CD14-positive monocyte (primary cell): ENCODE measurements at regions not wholly inside any gene's neighbourhood (a gene's known extent, or its start where the extent isn't known, plus 50 kb on each side); places are given as distances from the start of the nearest gene placed in this dataset.

Source experiments
- DNase-seq, 3 donors: peaks; one replicate each; pipeline ENCODE4 v3.0.0-alpha.2; 2011 to 2022
- H2AFZ ChIP-seq: 2 replicates; pipeline ENCODE4 v1.6.0; 2012; ENCODE audit warnings: mild to moderate bottlenecking, low read depth, low read length, inconsistent platforms; ENCODE audit not compliant: insufficient read depth, poor library complexity, severe bottlenecking
- H3K27ac ChIP-seq, 2 donors: 1 replicate in 1 of 2; 2 replicates in 1 of 2; pipeline ENCODE4 v1.5.1; 2012 to 2013; ENCODE audit warnings: low read length in 2 of 2, control low read depth in 1 of 2, inconsistent platforms in 1 of 2, low read depth in 1 of 2, mild to moderate bottlenecking in 1 of 2
- H3K27me3 ChIP-seq, 2 donors: one replicate each; pipeline versions ENCODE4 v1.6.0 to v1.6.1; 2011 to 2013; ENCODE audit warnings: low read length in 2 of 2; ENCODE audit not compliant: control insufficient read depth in 2 of 2, insufficient read depth in 2 of 2
- H3K36me3 ChIP-seq, 2 donors: replicated peaks in 1 of 2; 1 replicate in 1 of 2; 2 replicates in 1 of 2; pipeline versions ENCODE4 v1.5.1 to v1.6.1; 2012 to 2013; ENCODE audit warnings: low read length in 2 of 2, control low read depth in 1 of 2, inconsistent platforms in 1 of 2, mild to moderate bottlenecking in 1 of 2; ENCODE audit not compliant: insufficient read depth in 2 of 2, control insufficient read depth in 1 of 2
- H3K4me1 ChIP-seq, 2 donors: 1 replicate in 1 of 2; 2 replicates in 1 of 2; pipeline versions ENCODE4 v1.5.1 to v1.6.1; 2012 to 2013; ENCODE audit warnings: low read length in 2 of 2, control low read depth in 1 of 2, inconsistent platforms in 1 of 2, mild to moderate bottlenecking in 1 of 2, moderate library complexity in 1 of 2; ENCODE audit not compliant: insufficient read depth in 2 of 2, control insufficient read depth in 1 of 2
- H3K4me2 ChIP-seq: replicated peaks from 2 replicates; pipeline ENCODE3; 2012; ENCODE audit warnings: low read length, moderate library complexity, mild to moderate bottlenecking; ENCODE audit not compliant: poor library complexity, severe bottlenecking; ENCODE audit errors: extremely low read depth
- H3K4me3 ChIP-seq, 3 experiments: fragments of 200-600 bp in 1 of 3; sonication (generic) in 1 of 3; replicated peaks in 1 of 3; 1 replicate in 2 of 3; 2 replicates in 1 of 3; pipeline ENCODE4 v1.5.1; 2011 to 2013; ENCODE audit warnings: low read length in 3 of 3, mild to moderate bottlenecking in 3 of 3, control low read depth in 2 of 3, low read depth in 2 of 3, inconsistent platforms in 1 of 3, moderate library complexity in 1 of 3
- H3K79me2 ChIP-seq: 2 replicates; pipeline ENCODE4 v1.6.0; 2012; ENCODE audit warnings: mild to moderate bottlenecking, control low read depth, inconsistent platforms, low read length, moderate library complexity; ENCODE audit not compliant: insufficient read depth
- H3K9ac ChIP-seq: 2 replicates; pipeline ENCODE4 v1.6.0; 2017; ENCODE audit warnings: low read length, mild to moderate bottlenecking; ENCODE audit not compliant: insufficient read depth, poor library complexity, severe bottlenecking
- H3K9me3 ChIP-seq, 2 donors: replicated peaks in 1 of 2; 1 replicate in 1 of 2; 2 replicates in 1 of 2; pipeline versions ENCODE4 v1.5.1 to v1.6.1; 2012 to 2013; ENCODE audit warnings: low read length in 2 of 2, control low read depth in 1 of 2; ENCODE audit not compliant: control insufficient read depth in 1 of 2, insufficient read depth in 1 of 2
- H4K20me1 ChIP-seq: 2 replicates; pipeline ENCODE4 v1.6.0; 2012; ENCODE audit warnings: mild to moderate bottlenecking, low read length, control low read depth, moderate library complexity; ENCODE audit not compliant: insufficient read depth
- H3K27ac Mint-ChIP-seq, 7 donors: one replicate each; pipeline ENCODE4 v1.8.0; 2020; ENCODE audit warnings: mild to moderate bottlenecking in 7 of 7, mixed read lengths in 7 of 7, moderate library complexity in 6 of 7, inconsistent platforms in 2 of 7
- H3K27me3 Mint-ChIP-seq, 3 donors: one replicate each; pipeline ENCODE4 v1.8.0; 2021 to 2022; ENCODE audit warnings: low read depth in 3 of 3, mild to moderate bottlenecking in 3 of 3, mixed read lengths in 3 of 3, moderate library complexity in 3 of 3, inconsistent platforms in 1 of 3
- H3K36me3 Mint-ChIP-seq, 2 donors: one replicate each; pipeline ENCODE4 v1.8.0; 2020; ENCODE audit warnings: mixed read lengths in 2 of 2, inconsistent platforms in 1 of 2, mild to moderate bottlenecking in 1 of 2
- H3K4me1 Mint-ChIP-seq: one replicate; pipeline ENCODE4 v1.8.0; 2020; ENCODE audit warnings: mild to moderate bottlenecking, mixed read lengths
- H3K4me3 Mint-ChIP-seq, 2 donors: one replicate each; pipeline ENCODE4 v1.8.0; 2020; ENCODE audit warnings: mild to moderate bottlenecking in 2 of 2, mixed read lengths in 2 of 2, moderate library complexity in 1 of 2
- H3K9me3 Mint-ChIP-seq, 7 donors: one replicate each; pipeline ENCODE4 v1.8.0; 2020 to 2022; ENCODE audit warnings: mixed read lengths in 7 of 7, mild to moderate bottlenecking in 6 of 7, moderate library complexity in 6 of 7, inconsistent platforms in 2 of 7
- CTCF ChIP-seq: fragments of 200-600 bp; IDR thresholded peaks from one replicate; pipeline ENCODE4 v1.8.0; 2022; ENCODE audit warnings: antibody characterized with exemption, mild to moderate bottlenecking
- WGBS: methylation state at CpG from one replicate; pipeline ENCODE4 v1.1.5; 2013; ENCODE audit warnings: missing lambda C conversion rate; ENCODE audit not compliant: insufficient coverage; 5-methylcytosine and 5-hydroxymethylcytosine counted together
- intact Hi-C, 2 donors: fragments of 100-400 bp; cut with micrococcal nuclease; formaldehyde crosslinking; loops; one replicate each; pipeline versions ENCODE4 v1.15.0 to v1.15.1; 2023

GRCh38 chr9:11326231-11326630 is 713.4 kb upstream of the PTPRD start:
- H4K20me1 ChIP-seq, result no peaks in the 10 kb centered on the region
- no peak overlapping the region for H3K4me3 Mint-ChIP-seq
- H3K9me3 Mint-ChIP-seq, result peaks cover 0 to 5% (median 0%) of the 10 kb centered on the region in 7 donors
- no peaks in the 10 kb centered on the region for H3K79me2 ChIP-seq
- H3K4me1 Mint-ChIP-seq, result no peaks in the 10 kb centered on the region
- no peak overlapping the region for H3K27ac Mint-ChIP-seq
- H3K9me3 ChIP-seq, result peaks cover 0 to 4% of the 10 kb centered on the region in 2 donors
- H3K4me2 ChIP-seq, result no peak overlapping the region
- H3K4me1 ChIP-seq, result no peaks in the 10 kb centered on the region
- H3K9ac ChIP-seq, result no peak overlapping the region
- no peak overlapping the region for H2AFZ ChIP-seq
- no peak for DNase-seq
- H3K4me3 ChIP-seq, result no peak overlapping the region
- H3K36me3 Mint-ChIP-seq, result no peaks in the 10 kb centered on the region
- H3K27me3 Mint-ChIP-seq, result peaks cover 0 to 4% (median 0%) of the 10 kb centered on the region in 3 donors
- H3K36me3 ChIP-seq, result no peaks in the 10 kb centered on the region
- no peaks in the 10 kb centered on the region for H3K27me3 ChIP-seq
- H3K27ac ChIP-seq, result no peak overlapping the region
- intact Hi-C loops, result no loop called here
- TF ChIP-seq CTCF, result no peak

- no CpG with 5 or more reads among the region's 6 CpGs for WGBS
Measured at GRCh38 chr9:11328326-11328725, 715.5 kb upstream of the PTPRD start.

More at GRCh38 chr9:11328326-11328725, 715.5 kb upstream of the PTPRD start:
- intact Hi-C loops, result no loop called here
- no peaks in the 10 kb centered on the region for H3K36me3 ChIP-seq
- Mint-ChIP-seq H3K4me3 (no peak overlapping the region), H3K27me3 (peaks cover 0 to 4% (median 0%) of the 10 kb centered on the region in 3 donors), H3K4me1 (no peaks in the 10 kb centered on the region), H3K9me3 (peaks cover 0 to 5% (median 0%) of the 10 kb centered on the region in 7 donors), H3K36me3 (no peaks in the 10 kb centered on the region), H3K27ac (no peak overlapping the region)
- TF ChIP-seq CTCF, result no peak
- no peak overlapping the region for H3K9ac ChIP-seq
- H2AFZ ChIP-seq, result no peak overlapping the region
- H3K4me3 ChIP-seq, result no peak overlapping the region
- no peak for DNase-seq
- no peaks in the 10 kb centered on the region for H4K20me1 ChIP-seq
- no peak overlapping the region for H3K4me2 ChIP-seq
- H3K9me3 ChIP-seq, result peaks cover 0 to 4% of the 10 kb centered on the region in 2 donors
- H3K27ac ChIP-seq, result no peak overlapping the region
- H3K27me3 ChIP-seq, result no peaks in the 10 kb centered on the region
- no peaks in the 10 kb centered on the region for H3K4me1 ChIP-seq
- no peaks in the 10 kb centered on the region for H3K79me2 ChIP-seq
